Skin epidermis (tissue), 12 donors: ENCODE measurements at regions not wholly inside any gene's neighbourhood (a gene's known extent, or its start where the extent isn't known, plus 50 kb on each side); places are given as distances from the start of the nearest gene placed in this dataset.
"Not testable (repeated sequence)": the region's sequence is repeated elsewhere in the genome, so short reads cannot be mapped to it uniquely, and the experiment has no call there.

Experiments
- H3K27ac ChIP-seq, 21 experiments: fragments of 200-600 bp; sonication (generic) in 11 of 21; one replicate each; pipeline ENCODE4 v1.5.0; 2020; ENCODE audit warnings: mild to moderate bottlenecking in 3 of 21, inconsistent platforms in 2 of 21, moderate library complexity in 2 of 21
- H3K4me3 ChIP-seq, 7 experiments: fragments of 200-600 bp; sonication (generic) in 2 of 7; one replicate each; pipeline ENCODE4 v1.5.0; 2020; ENCODE audit warnings: inconsistent platforms in 2 of 7, mild to moderate bottlenecking in 2 of 7, moderate library complexity in 1 of 7

DNA sequence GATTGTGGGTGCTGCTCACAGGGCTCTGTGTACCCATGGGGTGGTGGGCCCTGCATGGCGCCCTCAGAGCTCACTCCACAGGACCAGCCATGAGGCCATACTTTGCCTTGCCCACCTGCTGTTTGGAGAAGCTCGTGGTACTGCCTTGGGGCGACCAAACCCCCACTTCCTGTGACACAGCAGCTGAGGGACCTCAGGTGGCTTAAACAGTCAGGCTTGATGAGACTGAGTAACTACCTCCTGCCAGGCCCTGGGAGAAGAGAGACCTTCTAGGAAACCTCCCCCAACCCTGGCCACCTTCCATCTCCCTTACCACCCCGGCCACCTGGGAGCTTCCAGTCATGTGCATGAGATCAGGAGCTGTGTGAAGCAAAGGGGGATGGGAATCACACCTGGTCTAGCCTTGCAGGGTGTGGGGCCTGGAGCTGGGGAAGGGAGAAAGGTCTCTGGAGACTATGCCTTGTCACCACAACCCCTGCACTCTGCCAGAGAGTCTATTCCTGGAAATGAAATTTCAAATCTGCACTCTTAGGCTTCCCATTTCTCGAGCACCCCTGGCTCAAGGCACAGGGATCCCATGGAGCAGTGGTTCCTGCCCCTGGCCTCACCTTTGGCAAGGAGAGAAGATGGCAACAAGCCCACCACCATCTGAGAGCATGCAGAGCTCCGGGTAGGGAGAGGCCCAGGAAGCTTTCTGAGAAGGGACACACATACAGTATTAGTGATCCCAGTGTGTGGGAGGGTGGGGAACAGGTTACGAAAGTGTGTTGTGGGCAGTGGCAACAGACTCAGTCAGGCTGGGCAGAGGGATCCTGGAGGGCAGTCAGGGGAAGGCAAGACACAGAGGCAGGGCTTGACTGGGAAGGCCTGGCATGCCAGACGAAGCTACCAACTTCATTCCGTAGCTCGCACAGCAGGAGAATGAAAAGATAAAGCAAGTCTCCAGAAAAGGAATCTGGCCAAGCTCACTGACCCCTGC is 125.0 kb downstream of the URI1 start:
- no peak overlapping the region for H3K27ac ChIP-seq
- H3K4me3 ChIP-seq, result no peak overlapping the region

- not testable (repeated sequence) for H3K4me3 ChIP-seq, H3K27ac ChIP-seq
Observed at GRCh38 chr19:30067956-30068506, 126.0 kb downstream of the URI1 start.

DNA sequence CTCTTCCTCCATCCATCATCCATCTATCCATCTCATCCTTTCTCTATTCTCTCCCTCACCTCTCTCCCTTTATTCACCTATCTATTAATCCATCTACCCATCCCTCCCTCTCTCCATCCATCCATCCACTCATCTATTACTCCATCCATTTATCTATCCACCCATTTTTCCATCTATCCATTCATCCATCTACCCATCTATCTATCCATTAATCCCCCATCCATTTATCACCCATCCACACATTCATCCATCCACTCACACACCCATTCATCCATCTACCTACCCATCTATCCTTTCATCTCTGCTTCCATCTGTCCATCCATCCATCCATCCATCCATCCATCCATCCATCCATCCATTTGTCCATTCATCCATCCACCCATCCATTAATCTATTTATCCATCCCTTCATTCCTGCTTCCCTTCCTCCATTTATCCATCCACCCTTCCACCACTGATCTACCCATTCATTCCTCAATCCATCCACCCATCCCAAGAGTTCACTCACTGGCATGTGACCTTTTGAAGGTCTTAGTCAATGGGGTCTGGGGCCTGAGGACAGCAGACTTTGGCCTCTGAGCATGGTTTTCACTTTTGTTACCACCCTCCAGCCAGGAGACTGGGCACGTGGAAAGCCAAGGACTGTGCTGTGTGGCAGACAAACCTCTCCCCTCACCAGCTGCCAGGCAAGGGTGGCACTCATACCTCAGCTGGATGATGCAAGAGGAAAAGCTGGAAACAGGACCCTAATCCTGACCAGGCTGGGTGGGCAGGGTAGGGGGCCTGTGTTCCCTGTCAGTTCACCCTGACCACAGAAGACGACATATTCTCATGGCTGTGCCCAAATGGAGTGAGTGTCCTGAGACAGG is 126.7 kb downstream of the URI1 start:
- Histone ChIP-seq H3K4me3 (no peak overlapping the region), H3K27ac (no peak overlapping the region)

DNA sequence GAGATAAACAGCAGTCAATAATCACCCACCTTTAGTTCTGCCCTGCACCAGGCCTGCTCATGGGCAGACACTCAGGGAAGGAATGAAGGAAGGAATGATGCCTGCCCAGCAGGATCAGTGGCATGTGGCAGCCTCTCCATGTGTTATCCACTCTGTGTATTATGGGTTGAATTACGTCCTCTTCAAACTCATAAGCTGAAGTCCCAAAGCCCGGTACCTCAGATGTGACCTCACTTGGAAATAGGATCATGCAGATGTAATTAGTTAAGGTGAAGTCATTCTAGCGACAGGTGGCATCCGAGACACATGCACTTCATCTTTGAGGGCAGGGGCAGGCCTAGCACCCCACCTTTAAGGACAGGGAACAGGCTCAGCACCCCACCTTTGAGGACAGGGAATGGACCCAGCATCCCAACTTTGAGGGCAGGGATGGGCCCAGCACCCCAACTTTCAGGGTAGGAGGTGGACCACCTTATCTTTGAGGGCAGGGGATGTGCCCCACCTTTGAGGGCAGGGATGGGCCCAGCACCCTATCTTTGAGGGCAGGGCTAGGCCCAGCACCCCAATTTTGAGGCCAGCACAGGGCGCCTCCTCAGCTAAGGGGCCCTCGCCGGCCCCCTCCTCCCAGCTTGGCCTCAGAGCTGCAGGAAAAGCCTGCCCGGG is 127.6 kb downstream of the URI1 start:
- no peak overlapping the region for H3K27ac ChIP-seq
- H3K4me3 ChIP-seq, result no peak overlapping the region

DNA sequence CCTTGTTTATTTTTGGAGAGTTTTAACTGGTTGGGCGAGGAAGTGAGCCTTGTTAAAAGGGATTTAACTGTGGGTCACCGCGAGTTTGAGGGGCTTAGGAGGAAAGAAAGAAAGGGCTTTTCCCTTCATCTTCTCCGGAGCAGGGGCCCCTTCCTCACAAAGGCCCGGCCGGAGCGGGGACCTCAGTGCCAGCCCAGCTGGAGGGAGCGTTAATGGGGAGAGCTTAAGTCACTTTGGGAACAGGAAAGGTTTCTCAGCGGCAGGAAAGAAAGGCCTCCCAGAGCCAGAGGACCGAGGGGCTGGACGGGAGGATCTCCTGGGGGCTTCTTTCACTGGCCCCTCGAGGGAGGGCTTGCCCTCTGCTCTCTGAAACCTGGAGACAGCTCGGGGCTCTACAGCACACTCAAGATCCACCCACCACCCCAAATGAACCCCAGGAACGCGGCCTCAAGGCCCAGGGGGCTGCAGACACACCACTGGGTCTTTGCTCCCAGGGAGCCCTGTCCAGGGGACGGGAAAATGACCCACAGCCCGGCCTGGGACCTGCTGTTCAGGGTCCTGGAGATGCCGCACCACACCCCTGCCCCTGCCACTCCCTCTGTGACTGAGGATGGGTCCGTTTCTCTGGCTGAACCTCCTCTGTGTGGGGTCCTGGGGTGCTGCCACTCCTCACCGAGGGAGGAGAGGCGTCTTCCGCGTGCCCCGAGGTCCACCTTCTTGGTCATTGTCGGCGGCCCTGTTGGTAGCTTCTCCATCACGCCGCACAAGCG is 128.3 kb downstream of the URI1 start:
- H3K4me3 ChIP-seq, result no peak overlapping the region
- H3K27ac ChIP-seq, result no peak overlapping the region

DNA sequence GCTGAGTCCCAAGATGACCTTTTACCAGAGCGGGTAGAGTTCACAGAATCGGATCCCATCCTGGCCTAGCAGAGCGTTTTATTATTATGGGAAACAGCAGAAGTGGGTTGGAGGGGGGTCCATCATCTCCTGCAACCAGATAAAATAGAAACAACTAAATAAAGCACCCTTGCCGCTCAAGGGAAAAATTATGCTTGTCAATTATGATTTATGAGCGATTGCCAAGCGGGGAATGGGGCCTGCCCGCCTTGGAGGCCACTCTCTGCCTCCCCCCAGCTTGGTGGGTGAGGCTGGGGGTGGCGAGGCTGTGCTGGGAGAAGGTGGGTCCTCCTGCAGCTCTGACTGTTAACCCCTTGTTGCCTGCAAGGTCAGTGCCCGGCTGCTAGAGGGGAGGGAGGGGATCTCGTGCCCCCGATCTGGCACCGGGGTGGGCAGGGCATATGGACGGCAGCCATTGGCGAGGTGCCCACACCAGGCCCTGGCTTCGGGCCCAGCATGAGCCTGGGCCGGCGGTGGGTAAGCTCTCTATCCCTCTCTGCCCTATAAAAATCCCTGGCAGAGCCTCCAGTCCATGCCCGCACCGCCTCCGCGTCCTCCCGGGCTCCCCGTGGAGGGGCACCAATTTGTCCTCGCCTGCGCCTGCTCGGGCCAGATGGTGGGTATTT is 129.1 kb downstream of the URI1 start:
- no peak overlapping the region for H3K4me3 ChIP-seq
- H3K27ac ChIP-seq, result no peak overlapping the region

DNA sequence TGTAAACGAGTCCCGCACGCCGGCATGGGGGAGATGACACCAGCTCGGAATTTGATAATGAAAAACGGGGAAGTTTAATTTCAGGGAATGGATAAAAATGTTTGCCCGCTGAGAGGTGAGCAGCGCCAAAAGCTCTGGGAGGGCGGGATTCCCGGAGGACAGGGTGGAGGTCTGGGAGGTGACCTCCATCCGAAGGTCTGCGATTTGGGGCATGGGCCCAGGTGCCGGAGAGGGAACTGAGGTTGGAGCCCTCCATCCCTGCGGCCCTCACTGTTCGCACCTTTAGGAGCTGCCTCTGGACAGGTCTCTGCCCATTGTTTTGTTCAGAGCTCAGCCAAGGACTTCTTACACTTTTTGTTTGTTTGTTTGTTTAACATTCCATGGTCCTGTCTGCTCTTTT is 129.8 kb downstream of the URI1 start:
- Histone ChIP-seq H3K27ac (no peak overlapping the region), H3K4me3 (no peak overlapping the region)

GRCh38 chr19:30073152-30074000 is 131.3 kb downstream of the URI1 start:
- H3K27ac ChIP-seq, result no peak overlapping the region
- no peak overlapping the region for H3K4me3 ChIP-seq

DNA sequence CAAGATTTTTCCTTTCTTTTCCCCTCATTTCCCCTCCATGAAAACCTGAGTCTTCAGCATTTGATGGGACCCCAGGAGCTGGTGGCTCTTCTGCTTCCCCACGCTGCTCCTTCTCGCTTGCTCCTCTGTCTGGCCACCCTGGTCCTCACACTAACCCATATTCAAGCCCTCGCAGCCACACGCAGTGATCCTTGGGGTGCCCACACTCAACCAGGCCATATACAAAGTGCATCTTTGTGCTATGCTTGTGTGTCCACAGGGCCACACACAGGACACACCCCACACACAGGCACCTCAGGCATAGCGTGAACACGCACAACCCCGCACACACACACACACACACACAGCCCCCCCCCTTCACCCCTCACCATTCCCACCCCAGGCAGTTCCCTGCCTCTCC is 132.1 kb downstream of the URI1 start:
- Histone ChIP-seq H3K27ac (no peak overlapping the region), H3K4me3 (no peak overlapping the region)

DNA sequence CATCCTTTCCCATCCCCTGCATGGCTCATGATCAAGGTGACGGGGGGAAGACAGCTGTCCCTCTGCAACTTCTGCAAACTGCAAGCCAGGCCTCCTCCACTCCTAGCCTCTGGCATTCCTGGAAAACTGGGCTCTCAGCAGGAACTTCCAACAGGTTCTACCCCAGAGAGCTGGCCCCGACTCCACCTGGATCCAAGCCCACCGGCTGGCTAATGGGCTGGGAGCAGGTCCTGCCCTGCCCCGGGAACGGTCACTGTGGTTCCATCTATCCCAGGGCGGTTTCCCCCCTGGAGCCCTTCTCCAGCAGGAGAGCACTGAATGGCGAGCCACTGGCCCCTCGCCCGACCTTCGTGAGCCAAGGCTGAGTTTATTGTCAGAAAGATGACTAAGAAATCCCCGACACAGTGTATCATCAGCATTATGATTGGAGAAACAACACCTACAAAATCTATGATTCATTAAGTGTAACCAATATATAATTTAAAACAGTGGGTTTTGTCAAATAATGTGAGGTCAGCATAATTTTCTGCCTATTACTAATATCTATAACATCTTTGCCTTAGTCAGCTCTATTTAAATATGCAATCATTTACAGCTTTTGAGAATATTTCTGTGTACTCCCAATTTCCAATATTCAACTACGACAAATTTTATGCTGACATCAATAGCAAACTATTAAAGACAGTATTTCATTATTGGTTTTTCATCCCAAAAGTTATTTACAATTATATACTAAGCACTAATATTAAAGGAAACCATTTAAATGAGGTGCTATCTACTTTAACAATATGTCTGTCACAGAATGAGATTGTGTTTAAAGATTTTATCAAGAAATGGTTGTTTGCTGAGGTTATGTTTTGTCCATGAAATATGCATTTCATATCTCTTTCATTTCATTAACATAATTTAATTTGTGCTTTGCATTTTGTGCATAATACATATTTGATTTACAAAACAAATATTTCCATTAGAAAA is 133.0 kb downstream of the URI1 start:
- no peak overlapping the region for H3K27ac ChIP-seq
- H3K4me3 ChIP-seq, result no peak overlapping the region

GRCh38 chr19:30076101-30076551 is 134.1 kb downstream of the URI1 start:
- H3K27ac ChIP-seq, result no peak overlapping the region
- no peak overlapping the region for H3K4me3 ChIP-seq

DNA sequence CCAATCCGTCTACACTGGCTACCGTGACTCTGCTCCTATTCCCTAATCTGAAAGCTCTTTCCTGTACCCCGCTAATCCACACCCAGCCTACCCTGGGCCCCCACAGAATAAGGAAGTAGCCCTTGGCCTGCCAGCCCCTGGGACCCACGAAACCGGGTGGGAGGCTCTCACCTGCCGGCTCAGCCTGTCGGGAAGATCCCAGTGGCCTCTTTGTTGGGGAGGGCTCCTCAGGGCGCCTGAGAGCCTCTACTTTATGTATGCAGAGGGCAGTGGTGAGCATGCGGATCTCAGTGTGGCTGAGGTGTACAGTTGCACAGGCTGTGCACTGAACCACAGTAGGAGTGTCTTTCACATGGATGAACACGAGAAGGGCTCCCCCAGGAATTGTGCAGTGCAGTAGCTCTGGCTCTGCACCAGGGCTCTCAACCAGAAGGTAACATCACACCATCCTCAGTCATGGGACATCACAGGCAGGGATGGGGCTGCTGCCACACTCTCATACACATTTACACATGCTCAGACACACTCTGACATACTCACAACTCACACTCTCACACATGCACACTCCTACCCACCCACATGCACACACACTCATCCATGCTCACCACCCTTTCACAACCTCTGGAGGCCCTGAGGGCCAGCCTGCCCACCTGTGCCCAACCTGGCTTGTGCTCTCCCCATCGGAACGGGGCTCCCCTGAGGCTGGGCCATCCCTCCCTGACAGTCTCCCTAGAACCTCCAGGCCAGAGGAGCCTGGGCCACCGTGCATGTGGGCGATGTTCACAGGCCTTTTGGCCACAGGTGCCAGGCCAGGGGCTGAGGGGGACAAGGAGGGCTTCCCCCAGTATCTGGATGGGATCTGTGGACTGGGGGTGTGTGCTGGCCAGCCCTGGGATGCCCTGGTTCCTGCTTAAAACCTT is 135.0 kb downstream of the URI1 start:
- Histone ChIP-seq H3K27ac (no peak overlapping the region), H3K4me3 (no peak overlapping the region)

GRCh38 chr19:30077851-30078355 is 135.9 kb downstream of the URI1 start:
- no peak overlapping the region for H3K4me3 ChIP-seq
- no peak overlapping the region for H3K27ac ChIP-seq

- Histone ChIP-seq H3K27ac (no peak overlapping the region), H3K4me3 (no peak overlapping the region)
Observed at GRCh38 chr19:30078381-30078910, 136.4 kb downstream of the URI1 start.

GRCh38 chr19:30079200-30079599 is 137.2 kb downstream of the URI1 start:
- Histone ChIP-seq H3K4me3 (no peak overlapping the region), H3K27ac (no peak overlapping the region)
